SU-DHL-6 (cell line): ENCODE measurements at regions not wholly inside any gene's neighbourhood (a gene's known extent, or its start where the extent isn't known, plus 50 kb on each side); places are given as distances from the start of the nearest gene placed in this dataset.

Experiments used
- H2AFZ ChIP-seq: fragments of 200-600 bp; sonication (generic); 2 replicates; pipeline ENCODE4 v1.6.1; 2014; ENCODE audit warnings: low read depth, mild to moderate bottlenecking, moderate library complexity, mixed read lengths, antibody characterized with exemption, low read length; ENCODE audit not compliant: severe bottlenecking
- H3F3A ChIP-seq: fragments of 200-600 bp; shearing (Covaris generic); 2 replicates; pipeline ENCODE4 v1.6.0; 2016; ENCODE audit warnings: antibody characterized with exemption, mild to moderate bottlenecking; ENCODE audit not compliant: insufficient read depth
- H3K27ac ChIP-seq: fragments of 200-600 bp; sonication (generic); 2 replicates; pipeline ENCODE4 v1.5.1; 2016; ENCODE audit warnings: low read depth, mild to moderate bottlenecking, low read length, moderate library complexity, mixed read lengths
- H3K27me3 ChIP-seq: fragments of 200-600 bp; sonication (generic), shearing (Covaris generic); 2 replicates; pipeline ENCODE4 v1.6.0; 2014; ENCODE audit warnings: mild to moderate bottlenecking, low read length
- H3K36me3 ChIP-seq: fragments of 200-600 bp; sonication (generic); 2 replicates; pipeline ENCODE4 v1.6.1; 2014; ENCODE audit warnings: mild to moderate bottlenecking, low read length, mixed read lengths
- H3K4me2 ChIP-seq: fragments of 300-600, 200-600 bp; shearing (Covaris generic), sonication (generic); 2 replicates; pipeline ENCODE4 v1.6.0; 2014; ENCODE audit warnings: low read length, low read depth, mild to moderate bottlenecking; ENCODE audit not compliant: poor library complexity, severe bottlenecking
- H3K4me3 ChIP-seq: fragments of 200-600 bp; sonication (generic); 2 replicates; pipeline ENCODE4 v1.5.1; 2014; ENCODE audit warnings: antibody characterized with exemption, low read length, mild to moderate bottlenecking, mixed read lengths; ENCODE audit not compliant: insufficient read depth, poor library complexity, severe bottlenecking
- H3K79me2 ChIP-seq: fragments of 200-600 bp; sonication (generic); 2 replicates; pipeline ENCODE4 v1.6.1; 2014; ENCODE audit warnings: mild to moderate bottlenecking, low read length, moderate library complexity; ENCODE audit not compliant: insufficient read depth
- H3K9ac ChIP-seq: fragments of 200-600 bp; sonication (generic); 2 replicates; pipeline ENCODE4 v1.7.0; 2014; ENCODE audit warnings: mild to moderate bottlenecking, low read length
- H3K9me2 ChIP-seq: fragments of 200-600 bp; sonication (generic); replicated peaks from 2 replicates; pipeline ENCODE4 v1.6.1; 2014; ENCODE audit warnings: low read length; ENCODE audit not compliant: insufficient read depth
- H3K9me3 ChIP-seq: fragments of 200-600 bp; sonication (generic); 2 replicates; pipeline ENCODE4 v1.6.1; 2014; ENCODE audit warnings: low read length, mixed read lengths; ENCODE audit not compliant: insufficient read depth
- H4K20me1 ChIP-seq: fragments of 200-600 bp; sonication (generic); 2 replicates; pipeline ENCODE4 v1.6.1; 2014; ENCODE audit warnings: low read depth, mild to moderate bottlenecking, antibody characterized with exemption, low read length, moderate library complexity, mixed read lengths
- EZH2phosphoT487 ChIP-seq: fragments of 200-600 bp; sonication (generic), shearing (Covaris generic); conservative IDR thresholded peaks from 2 replicates; pipeline ENCODE4 v1.6.1; 2018; ENCODE audit warnings: mild to moderate bottlenecking, antibody characterized with exemption, low read length, moderate library complexity, mixed read lengths
- TF ChIP-seq, protein P1 (sequence below): fragments of 200-600 bp; sonication (generic); IDR thresholded peaks from one replicate; pipeline ENCODE4 v1.5.1; 2017; ENCODE audit warnings: antibody characterized with exemption, mild to moderate bottlenecking, low read length, moderate library complexity; ENCODE audit not compliant: insufficient read depth, poor library complexity, severe bottlenecking

DNA sequence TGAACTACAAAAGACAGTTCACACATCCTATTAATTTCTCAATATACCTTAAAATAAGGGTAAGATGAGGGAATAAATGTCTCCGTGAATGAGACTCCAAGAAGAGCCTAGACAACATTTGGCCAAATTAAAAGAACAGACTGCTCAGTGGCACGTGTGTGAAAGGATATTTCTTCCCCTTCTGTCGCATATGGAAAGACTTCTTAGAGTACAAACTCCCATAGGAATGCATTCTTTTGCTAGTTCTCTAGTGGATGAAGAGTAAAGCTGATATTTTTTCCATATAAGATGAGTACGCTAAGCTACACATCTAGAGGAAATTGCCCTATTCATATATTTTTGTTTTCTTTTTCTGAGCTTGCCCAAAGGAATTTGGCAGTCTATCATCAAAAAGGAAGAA, 710.0 kb upstream of the ID2 start:
- Histone ChIP-seq H3K79me2 (no peaks in the 10 kb centered on the region), H3K36me3 (no peaks in the 10 kb centered on the region), H3K4me3 (no peak overlapping the region), H4K20me1 (no peaks in the 10 kb centered on the region), H3K9ac (no peak overlapping the region), H3K4me2 (no peak overlapping the region), H3K27me3 (no peaks in the 10 kb centered on the region), H3K9me3 (no peaks in the 10 kb centered on the region), H3K27ac (no peak overlapping the region), H3K9me2 (no peaks in the 10 kb centered on the region), H2AFZ (no peak overlapping the region), H3F3A (no peaks in the 10 kb centered on the region)
- TF ChIP-seq, protein P1, sequence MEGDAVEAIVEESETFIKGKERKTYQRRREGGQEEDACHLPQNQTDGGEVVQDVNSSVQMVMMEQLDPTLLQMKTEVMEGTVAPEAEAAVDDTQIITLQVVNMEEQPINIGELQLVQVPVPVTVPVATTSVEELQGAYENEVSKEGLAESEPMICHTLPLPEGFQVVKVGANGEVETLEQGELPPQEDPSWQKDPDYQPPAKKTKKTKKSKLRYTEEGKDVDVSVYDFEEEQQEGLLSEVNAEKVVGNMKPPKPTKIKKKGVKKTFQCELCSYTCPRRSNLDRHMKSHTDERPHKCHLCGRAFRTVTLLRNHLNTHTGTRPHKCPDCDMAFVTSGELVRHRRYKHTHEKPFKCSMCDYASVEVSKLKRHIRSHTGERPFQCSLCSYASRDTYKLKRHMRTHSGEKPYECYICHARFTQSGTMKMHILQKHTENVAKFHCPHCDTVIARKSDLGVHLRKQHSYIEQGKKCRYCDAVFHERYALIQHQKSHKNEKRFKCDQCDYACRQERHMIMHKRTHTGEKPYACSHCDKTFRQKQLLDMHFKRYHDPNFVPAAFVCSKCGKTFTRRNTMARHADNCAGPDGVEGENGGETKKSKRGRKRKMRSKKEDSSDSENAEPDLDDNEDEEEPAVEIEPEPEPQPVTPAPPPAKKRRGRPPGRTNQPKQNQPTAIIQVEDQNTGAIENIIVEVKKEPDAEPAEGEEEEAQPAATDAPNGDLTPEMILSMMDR, result no peak
- TF ChIP-seq EZH2phosphoT487, result no peak

DNA sequence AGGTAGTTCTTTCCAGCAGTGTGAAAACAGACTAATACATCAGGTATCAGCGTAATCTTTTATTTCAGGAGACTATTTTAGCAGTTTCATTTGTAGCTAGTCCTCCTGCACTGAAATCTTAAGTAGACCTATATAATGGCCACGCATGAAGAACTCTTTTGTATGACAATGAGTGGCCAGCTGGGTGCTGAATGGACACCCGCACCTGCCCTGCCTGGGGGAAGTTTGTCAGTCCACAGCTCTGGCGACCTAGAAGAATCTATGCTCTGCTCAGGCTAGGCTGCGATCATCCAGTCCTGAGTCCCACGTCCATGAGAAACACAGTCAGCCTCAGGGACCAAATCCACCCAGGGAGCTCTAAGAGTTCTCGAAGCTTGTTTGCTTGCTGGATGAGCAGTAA, 709.2 kb upstream of the ID2 start:
- no peaks in the 10 kb centered on the region for H3K9me3 ChIP-seq
- no peaks in the 10 kb centered on the region for H3F3A ChIP-seq
- H3K79me2 ChIP-seq, result no peaks in the 10 kb centered on the region
- TF ChIP-seq EZH2phosphoT487, result no peak
- TF ChIP-seq, protein P1, result no peak
- no peak overlapping the region for H3K27ac ChIP-seq
- H3K4me2 ChIP-seq, result no peak overlapping the region
- H3K36me3 ChIP-seq, result no peaks in the 10 kb centered on the region
- H3K4me3 ChIP-seq, result no peak overlapping the region
- no peaks in the 10 kb centered on the region for H3K27me3 ChIP-seq
- no peak overlapping the region for H2AFZ ChIP-seq
- no peaks in the 10 kb centered on the region for H3K9me2 ChIP-seq
- no peaks in the 10 kb centered on the region for H4K20me1 ChIP-seq
- H3K9ac ChIP-seq, result no peak overlapping the region

DNA sequence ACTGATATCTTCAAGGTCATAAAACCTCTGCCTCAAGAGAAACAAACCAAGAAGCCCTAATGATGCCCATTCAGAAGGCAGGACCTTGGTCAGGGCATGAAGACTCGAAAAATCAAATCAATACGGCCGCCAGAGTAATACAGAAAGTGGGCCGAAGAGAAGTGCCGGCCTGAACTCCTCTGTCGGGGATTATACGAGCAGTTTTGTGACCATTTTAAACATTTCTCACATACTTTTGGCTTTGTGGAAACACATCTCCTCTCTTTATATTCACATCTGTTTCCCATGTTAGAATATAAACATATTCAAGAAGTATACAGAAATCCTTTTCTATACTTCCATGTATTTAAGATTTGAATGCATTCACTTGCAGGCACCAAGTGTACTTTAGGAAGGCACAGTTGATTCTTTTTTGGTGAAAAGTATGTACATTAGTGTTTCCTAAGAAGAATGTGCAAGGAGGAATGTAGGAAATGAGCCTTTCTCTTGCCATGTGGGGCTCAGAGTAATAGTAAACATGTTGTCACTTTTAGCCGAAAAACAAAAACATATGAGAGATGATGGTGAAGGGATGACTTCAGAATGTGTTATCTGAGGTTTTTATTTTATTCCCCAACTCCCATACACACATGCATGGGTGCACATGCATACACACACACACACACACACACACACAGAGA, 707.9 kb upstream of the ID2 start:
- no peaks in the 10 kb centered on the region for H3K79me2 ChIP-seq
- no peaks in the 10 kb centered on the region for H3F3A ChIP-seq
- H4K20me1 ChIP-seq, result no peaks in the 10 kb centered on the region
- no peak overlapping the region for H3K4me2 ChIP-seq
- no peak overlapping the region for H3K9ac ChIP-seq
- H3K9me2 ChIP-seq, result no peaks in the 10 kb centered on the region
- H2AFZ ChIP-seq, result no peak overlapping the region
- H3K36me3 ChIP-seq, result no peaks in the 10 kb centered on the region
- H3K27ac ChIP-seq, result no peak overlapping the region
- H3K27me3 ChIP-seq, result no peaks in the 10 kb centered on the region
- no peaks in the 10 kb centered on the region for H3K9me3 ChIP-seq
- no peak overlapping the region for H3K4me3 ChIP-seq
- no peak for TF ChIP-seq EZH2phosphoT487
- TF ChIP-seq, protein P1, result no peak
